H9 (cell line): ENCODE measurements at regions not wholly inside any gene's neighbourhood (a gene's known extent, or its start where the extent isn't known, plus 50 kb on each side); places are given as distances from the start of the nearest gene placed in this dataset.

Experiments
- DNase-seq: peaks from one replicate; pipeline ENCODE4 v3.0.0-alpha.2; 2017
- H2AFZ ChIP-seq: one replicate; pipeline ENCODE4 v1.6.1; 2013; ENCODE audit warnings: mild to moderate bottlenecking, low read length, control low read depth, moderate library complexity
- H2AK5ac ChIP-seq: 2 replicates; pipeline ENCODE4 v1.6.1; 2013; ENCODE audit warnings: low read length, control low read depth, mixed read lengths; ENCODE audit not compliant: insufficient read length
- H2BK120ac ChIP-seq: one replicate; pipeline ENCODE4 v1.6.1; 2013; ENCODE audit warnings: low read depth, mild to moderate bottlenecking, low read length, control low read depth, inconsistent platforms; ENCODE audit not compliant: poor library complexity, severe bottlenecking
- H2BK12ac ChIP-seq: 2 replicates; pipeline ENCODE4 v1.6.1; 2013; ENCODE audit warnings: low read length, control low read depth, mixed read lengths, low read depth; ENCODE audit not compliant: insufficient read length
- H2BK15ac ChIP-seq: 2 replicates; pipeline ENCODE4 v1.6.1; 2013; ENCODE audit warnings: low read depth, low read length, control low read depth
- H2BK20ac ChIP-seq: one replicate; pipeline ENCODE4 v1.6.1; 2013; ENCODE audit warnings: low read depth, mild to moderate bottlenecking, low read length, control low read depth, inconsistent platforms; ENCODE audit not compliant: poor library complexity, severe bottlenecking
- H2BK5ac ChIP-seq: 2 replicates; pipeline ENCODE4 v1.6.1; 2013; ENCODE audit warnings: low read length, control low read depth, mixed read lengths; ENCODE audit not compliant: insufficient read length
- H3K14ac ChIP-seq: 2 replicates; pipeline ENCODE4 v1.6.1; 2013; ENCODE audit warnings: low read length, control low read depth; ENCODE audit not compliant: insufficient read depth
- H3K18ac ChIP-seq: 2 replicates; pipeline ENCODE4 v1.6.1; 2013; ENCODE audit warnings: low read depth, mild to moderate bottlenecking, mixed read lengths, low read length, control low read depth; ENCODE audit not compliant: insufficient read length
- H3K23ac ChIP-seq: 2 replicates; pipeline ENCODE4 v1.6.1; 2013; ENCODE audit warnings: low read length, control low read depth, mixed read lengths, low read depth; ENCODE audit not compliant: insufficient read length
- H3K23me2 ChIP-seq: 2 replicates; pipeline ENCODE4 v1.6.1; 2013; ENCODE audit warnings: low read depth, mild to moderate bottlenecking, mixed read lengths, low read length, control low read depth; ENCODE audit not compliant: insufficient read length, poor library complexity, severe bottlenecking
- H3K27ac ChIP-seq: 2 replicates; pipeline ENCODE4 v1.5.1; 2013; ENCODE audit warnings: low read length, control low read depth, mixed read lengths, low read depth; ENCODE audit not compliant: insufficient read length
- H3K27me3 ChIP-seq: 2 replicates; pipeline ENCODE4 v1.6.1; 2013; ENCODE audit warnings: low read length, control low read depth, inconsistent platforms; ENCODE audit not compliant: insufficient read depth
- H3K4ac ChIP-seq: 2 replicates; pipeline ENCODE4 v1.6.1; 2013; ENCODE audit warnings: low read depth, mild to moderate bottlenecking, control low read depth, inconsistent platforms, low read length, moderate library complexity
- H3K4me1 ChIP-seq: 2 replicates; pipeline ENCODE4 v1.6.1; 2013; ENCODE audit warnings: low read length, control low read depth, inconsistent platforms; ENCODE audit not compliant: insufficient read depth
- H3K4me2 ChIP-seq: 2 replicates; pipeline ENCODE4 v1.6.1; 2013; ENCODE audit warnings: low read length, control low read depth, mixed read lengths; ENCODE audit not compliant: insufficient read length, insufficient read depth
- H3K56ac ChIP-seq: 2 replicates; pipeline ENCODE4 v1.6.1; 2013; ENCODE audit warnings: low read depth, mild to moderate bottlenecking, mixed read lengths, low read length, control low read depth; ENCODE audit not compliant: insufficient read length
- H3K79me1 ChIP-seq: 2 replicates; pipeline ENCODE4 v1.6.1; 2013; ENCODE audit warnings: low read depth, mild to moderate bottlenecking, moderate library complexity, low read length, control low read depth, inconsistent platforms; ENCODE audit not compliant: insufficient read depth, poor library complexity, severe bottlenecking
- H3K79me2 ChIP-seq: 2 replicates; pipeline ENCODE4 v1.6.1; 2013; ENCODE audit warnings: low read length, control low read depth, inconsistent platforms; ENCODE audit not compliant: insufficient read depth
- H3K9ac ChIP-seq: 2 replicates; pipeline ENCODE4 v1.6.1; 2013; ENCODE audit warnings: low read length, control low read depth, mixed read lengths; ENCODE audit not compliant: insufficient read length; ENCODE audit errors: extremely low read depth
- H3K9me3 ChIP-seq: one replicate; pipeline ENCODE4 v1.6.1; 2013; ENCODE audit warnings: low read depth, low read length, inconsistent platforms; ENCODE audit not compliant: control insufficient read depth
- H3T11ph ChIP-seq: one replicate; pipeline ENCODE4 v1.6.1; 2013; ENCODE audit warnings: mild to moderate bottlenecking, low read length, control low read depth, inconsistent platforms
- H4K20me1 ChIP-seq: one replicate; pipeline ENCODE4 v1.6.1; 2013; ENCODE audit not compliant: control insufficient read depth, insufficient read length, insufficient read depth
- H4K5ac ChIP-seq: 2 replicates; pipeline ENCODE4 v1.6.1; 2013; ENCODE audit warnings: low read depth, mild to moderate bottlenecking, mixed read lengths, low read length, control low read depth; ENCODE audit not compliant: insufficient read length
- H4K8ac ChIP-seq: replicated peaks from 2 replicates; pipeline ENCODE4 v1.6.1; 2013; ENCODE audit warnings: low read length, control low read depth, mixed read lengths, low read depth; ENCODE audit not compliant: insufficient read length
- H4K91ac ChIP-seq: 2 replicates; pipeline ENCODE4 v1.6.1; 2013; ENCODE audit warnings: low read depth, mild to moderate bottlenecking, moderate library complexity, mixed read lengths, low read length, control low read depth; ENCODE audit not compliant: insufficient read length
- H3K27ac Mint-ChIP-seq, 3 experiments: 2 replicates in 2 of 3; 3 replicates in 1 of 3; pipeline ENCODE4 v1.8.0; 2020 to 2021; ENCODE audit warnings: mixed read lengths in 3 of 3, mild to moderate bottlenecking in 1 of 3, moderate library complexity in 1 of 3
- H3K27me3 Mint-ChIP-seq: 2 replicates; pipeline ENCODE4 v1.8.0; 2021; ENCODE audit warnings: low read depth, mild to moderate bottlenecking, moderate library complexity, mixed read lengths
- H3K36me3 Mint-ChIP-seq, 3 experiments: 2 replicates in 2 of 3; 3 replicates in 1 of 3; pipeline ENCODE4 v1.8.0; 2020 to 2021; ENCODE audit warnings: low read depth in 3 of 3, mixed read lengths in 3 of 3; ENCODE audit not compliant: insufficient read depth in 1 of 3
- H3K4me1 Mint-ChIP-seq, 2 experiments: 2 replicates each; pipeline ENCODE4 v1.8.0; 2020; ENCODE audit warnings: mixed read lengths in 2 of 2
- H3K4me3 Mint-ChIP-seq, 2 experiments: 2 replicates in 1 of 2; 3 replicates in 1 of 2; pipeline ENCODE4 v1.8.0; 2020 to 2021; ENCODE audit warnings: mild to moderate bottlenecking in 2 of 2, mixed read lengths in 2 of 2, moderate library complexity in 1 of 2
- H3K9me3 Mint-ChIP-seq, 2 experiments: 2 replicates in 1 of 2; 3 replicates in 1 of 2; pipeline ENCODE4 v1.8.0; 2020; ENCODE audit warnings: mild to moderate bottlenecking in 2 of 2, mixed read lengths in 2 of 2, moderate library complexity in 1 of 2
- WGBS: extraction: QIAGEN DNeasy Blood & Tissue Kit; methylation state at CpG from one replicate; pipeline ENCODE4 v1.1.7; 2013; ENCODE audit warnings: missing lambda C conversion rate, low lambda C conversion rate, mixed read lengths; ENCODE audit not compliant: insufficient read length; ENCODE audit errors: extremely low coverage; 5-methylcytosine and 5-hydroxymethylcytosine counted together
- TF ChIP-seq, protein P1 (sequence below): fragments of 200-600 bp; sonication (generic); conservative IDR thresholded peaks from 3 replicates; pipeline ENCODE4 v1.8.0; 2021; ENCODE audit warnings: antibody characterized with exemption, mild to moderate bottlenecking

DNA sequence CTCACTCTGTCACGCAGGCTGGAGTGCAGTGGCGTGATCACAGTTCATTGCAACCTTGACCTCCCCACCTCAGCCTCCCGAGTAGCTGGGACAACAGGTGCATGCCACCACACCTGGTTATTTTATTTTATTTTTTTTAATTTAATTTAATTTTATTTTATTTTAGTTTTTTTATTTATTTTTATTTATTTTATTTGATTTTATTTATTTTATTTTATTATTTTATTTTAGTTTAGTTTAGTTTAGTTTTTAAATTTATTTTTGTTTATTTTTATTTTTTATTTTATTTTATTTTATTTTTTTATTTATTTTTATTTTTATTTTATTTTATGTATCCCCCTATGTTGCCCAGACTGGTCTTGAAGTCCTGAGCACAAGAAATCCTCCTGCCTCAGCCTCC, 202.3 kb upstream of the SLCO3A1 start:
- H3K27me3 ChIP-seq: no peaks in the 10 kb centered on the region
- no peak overlapping the region for H3K27ac Mint-ChIP-seq

More for the DNA sequence above, 202.3 kb upstream of the SLCO3A1 start:
- no peak overlapping the region for H3K56ac ChIP-seq
- H3K4me1 Mint-ChIP-seq: peaks cover 0 to 2% of the 10 kb centered on the region in 2 experiments; a peak in 1 of 4 replicates
- H3K79me2 ChIP-seq: no peaks in the 10 kb centered on the region
- no peak overlapping the region for H2BK5ac ChIP-seq
- peaks cover 0 to 3% of the 10 kb centered on the region in 2 experiments; a peak in 3 of 5 replicates for H3K9me3 Mint-ChIP-seq
- no peak overlapping the region for H2AFZ ChIP-seq
- H3K18ac ChIP-seq: no peak overlapping the region
- H3K36me3 Mint-ChIP-seq: peaks cover 0 to 2% (median 2%) of the 10 kb centered on the region in 3 experiments; a peak in 2 of 7 replicates
- no peaks in the 10 kb centered on the region for H3K79me1 ChIP-seq
- no peak overlapping the region for H3K4ac ChIP-seq
- no peak overlapping the region for H3K4me2 ChIP-seq
- H3K23me2 ChIP-seq: no peaks in the 10 kb centered on the region
- H3K27ac ChIP-seq: no peak overlapping the region
- H2BK120ac ChIP-seq: no peak overlapping the region
- no peaks in the 10 kb centered on the region for H3K4me1 ChIP-seq
- no peaks in the 10 kb centered on the region for H4K20me1 ChIP-seq
- no peak overlapping the region for H4K8ac ChIP-seq
- no peak overlapping the region for H2BK15ac ChIP-seq
- H3K27me3 Mint-ChIP-seq: no peaks in the 10 kb centered on the region; the same call in none of the 2 replicates
- H3T11ph ChIP-seq: no peak overlapping the region
- TF ChIP-seq, protein P1, sequence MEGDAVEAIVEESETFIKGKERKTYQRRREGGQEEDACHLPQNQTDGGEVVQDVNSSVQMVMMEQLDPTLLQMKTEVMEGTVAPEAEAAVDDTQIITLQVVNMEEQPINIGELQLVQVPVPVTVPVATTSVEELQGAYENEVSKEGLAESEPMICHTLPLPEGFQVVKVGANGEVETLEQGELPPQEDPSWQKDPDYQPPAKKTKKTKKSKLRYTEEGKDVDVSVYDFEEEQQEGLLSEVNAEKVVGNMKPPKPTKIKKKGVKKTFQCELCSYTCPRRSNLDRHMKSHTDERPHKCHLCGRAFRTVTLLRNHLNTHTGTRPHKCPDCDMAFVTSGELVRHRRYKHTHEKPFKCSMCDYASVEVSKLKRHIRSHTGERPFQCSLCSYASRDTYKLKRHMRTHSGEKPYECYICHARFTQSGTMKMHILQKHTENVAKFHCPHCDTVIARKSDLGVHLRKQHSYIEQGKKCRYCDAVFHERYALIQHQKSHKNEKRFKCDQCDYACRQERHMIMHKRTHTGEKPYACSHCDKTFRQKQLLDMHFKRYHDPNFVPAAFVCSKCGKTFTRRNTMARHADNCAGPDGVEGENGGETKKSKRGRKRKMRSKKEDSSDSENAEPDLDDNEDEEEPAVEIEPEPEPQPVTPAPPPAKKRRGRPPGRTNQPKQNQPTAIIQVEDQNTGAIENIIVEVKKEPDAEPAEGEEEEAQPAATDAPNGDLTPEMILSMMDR: no peak
- H2BK20ac ChIP-seq: no peak overlapping the region
- no peaks in the 10 kb centered on the region for H3K9me3 ChIP-seq
- H3K9ac ChIP-seq: no peak overlapping the region
- WGBS: no CpG with 5 or more reads among the region's 3 CpGs
- no peak overlapping the region for H4K5ac ChIP-seq
- DNase-seq: no peak
- H2AK5ac ChIP-seq: no peak overlapping the region
- H4K91ac ChIP-seq: no peak overlapping the region
- no peak overlapping the region for H3K14ac ChIP-seq
- H3K23ac ChIP-seq: no peak overlapping the region
- H3K4me3 Mint-ChIP-seq: no peak overlapping the region
- no peak overlapping the region for H2BK12ac ChIP-seq
